Choroid plexus epithelial cell (primary cell): ENCODE measurements at regions not wholly inside any gene's neighbourhood (a gene's known extent, or its start where the extent isn't known, plus 50 kb on each side); places are given as distances from the start of the nearest gene placed in this dataset.

Experiments
- DNase-seq: peaks from one replicate; pipeline ENCODE4 v3.0.0-alpha.2; 2010; ENCODE audit warnings: low read depth
- H3K4me3 ChIP-seq: 2 replicates; pipeline ENCODE4 v1.5.1; 2011; ENCODE audit warnings: low read depth, mild to moderate bottlenecking, control low read depth, low read length, moderate library complexity
- TF ChIP-seq, protein P1 (sequence below): conservative IDR thresholded peaks from 2 replicates; pipeline ENCODE4 v1.5.1; 2011; ENCODE audit warnings: low read depth, mild to moderate bottlenecking, control low read depth, inconsistent platforms, low read length, moderate library complexity

GRCh38 chr19:30117636-30118145 lies 175.7 kb downstream of the URI1 start:
- no peak for DNase-seq
- TF ChIP-seq, protein P1, sequence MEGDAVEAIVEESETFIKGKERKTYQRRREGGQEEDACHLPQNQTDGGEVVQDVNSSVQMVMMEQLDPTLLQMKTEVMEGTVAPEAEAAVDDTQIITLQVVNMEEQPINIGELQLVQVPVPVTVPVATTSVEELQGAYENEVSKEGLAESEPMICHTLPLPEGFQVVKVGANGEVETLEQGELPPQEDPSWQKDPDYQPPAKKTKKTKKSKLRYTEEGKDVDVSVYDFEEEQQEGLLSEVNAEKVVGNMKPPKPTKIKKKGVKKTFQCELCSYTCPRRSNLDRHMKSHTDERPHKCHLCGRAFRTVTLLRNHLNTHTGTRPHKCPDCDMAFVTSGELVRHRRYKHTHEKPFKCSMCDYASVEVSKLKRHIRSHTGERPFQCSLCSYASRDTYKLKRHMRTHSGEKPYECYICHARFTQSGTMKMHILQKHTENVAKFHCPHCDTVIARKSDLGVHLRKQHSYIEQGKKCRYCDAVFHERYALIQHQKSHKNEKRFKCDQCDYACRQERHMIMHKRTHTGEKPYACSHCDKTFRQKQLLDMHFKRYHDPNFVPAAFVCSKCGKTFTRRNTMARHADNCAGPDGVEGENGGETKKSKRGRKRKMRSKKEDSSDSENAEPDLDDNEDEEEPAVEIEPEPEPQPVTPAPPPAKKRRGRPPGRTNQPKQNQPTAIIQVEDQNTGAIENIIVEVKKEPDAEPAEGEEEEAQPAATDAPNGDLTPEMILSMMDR = no peak
- H3K4me3 ChIP-seq = no peak overlapping the region

DNA sequence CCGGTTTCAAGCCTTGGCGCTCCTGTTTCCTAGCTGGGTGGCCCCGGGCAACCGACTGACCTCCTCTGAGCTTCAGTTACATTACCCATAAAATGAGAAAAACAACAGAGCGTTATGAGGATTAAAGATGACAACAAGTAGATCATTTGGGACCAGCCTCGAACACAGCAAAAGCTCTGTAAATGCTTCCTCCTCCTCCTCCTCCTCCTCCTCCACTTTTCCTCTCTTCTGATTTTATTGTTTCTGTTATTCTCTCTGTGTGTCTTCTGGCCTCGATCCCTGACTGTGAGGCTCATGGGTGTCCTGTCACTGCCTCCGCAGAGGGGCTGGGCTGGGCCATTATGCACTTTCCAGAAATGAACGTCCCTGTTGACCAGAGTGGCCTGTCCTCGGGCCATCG lies 176.2 kb downstream of the URI1 start:
- no peak for DNase-seq
- no peak overlapping the region for H3K4me3 ChIP-seq
- TF ChIP-seq, protein P1 = no peak

DNA sequence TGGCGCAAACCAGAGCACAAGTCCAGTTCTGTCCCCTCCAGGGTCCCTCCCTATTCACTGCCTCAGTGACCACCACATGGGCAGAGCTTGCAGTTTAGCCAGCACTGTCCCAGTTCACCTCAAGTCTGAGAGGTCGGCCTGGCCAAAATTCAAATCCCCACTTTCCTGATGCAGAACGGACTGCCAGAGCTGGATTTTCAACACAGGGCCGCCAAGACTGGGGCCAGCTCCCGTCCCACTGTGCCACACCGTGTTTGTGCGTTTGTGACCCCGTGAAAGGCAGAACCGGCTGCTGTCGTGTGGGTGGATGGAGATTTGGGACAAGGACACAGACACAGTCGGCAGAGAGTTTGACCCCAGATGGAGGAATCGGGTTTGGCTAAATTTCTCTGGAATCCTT lies 176.7 kb downstream of the URI1 start:
- TF ChIP-seq, protein P1 = no peak
- no peak overlapping the region for H3K4me3 ChIP-seq
- no peak for DNase-seq

DNA sequence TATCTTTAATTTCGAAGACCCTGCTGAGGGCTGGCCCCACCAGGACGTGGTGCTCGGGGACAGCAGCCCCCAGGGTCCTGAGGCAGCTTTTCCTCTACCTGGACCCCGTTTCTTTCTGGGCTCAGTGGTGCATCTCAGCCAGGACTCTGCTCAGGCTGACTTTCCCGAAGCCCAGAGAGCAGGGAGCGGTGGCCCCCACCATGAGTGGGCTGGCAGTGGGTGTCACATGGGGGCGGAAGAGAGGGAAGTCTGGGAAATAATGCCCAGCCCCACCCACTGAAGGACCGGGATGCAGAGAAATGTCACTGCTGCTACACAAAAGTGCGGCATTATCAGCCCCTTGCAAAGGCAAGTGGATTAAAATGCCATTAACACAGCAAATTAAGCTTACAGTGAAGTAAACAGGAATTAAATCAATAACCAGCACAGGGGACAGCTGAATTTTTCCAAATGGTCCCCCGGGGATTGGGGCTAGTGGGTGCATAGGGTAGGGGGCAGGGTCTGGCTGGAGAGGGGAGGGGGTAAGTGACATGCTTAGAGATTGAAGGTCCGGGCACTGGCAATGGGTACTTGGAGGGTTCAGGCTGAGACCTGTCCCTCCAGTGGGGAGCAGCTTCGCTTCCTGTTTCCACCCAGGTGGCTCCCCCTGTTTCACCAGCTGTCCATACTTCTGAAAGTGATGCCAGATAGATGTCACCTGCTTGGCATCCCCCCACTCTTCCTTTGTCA lies 177.3 kb downstream of the URI1 start:
- H3K4me3 ChIP-seq = no peak overlapping the region
- TF ChIP-seq, protein P1 = no peak
- DNase-seq = no peak

- no peak overlapping the region for H3K4me3 ChIP-seq
- TF ChIP-seq, protein P1 = no peak
- DNase-seq = no peak
These were observed 178.9 kb downstream of the URI1 start for GRCh38 chr19:30120860-30121484.

GRCh38 chr19:30122431-30122830 lies 180.4 kb downstream of the URI1 start:
- H3K4me3 ChIP-seq = no peak overlapping the region
- no peak for DNase-seq
- TF ChIP-seq, protein P1 = no peak

- TF ChIP-seq, protein P1 = no peak
- H3K4me3 ChIP-seq = no peak overlapping the region
- no peak for DNase-seq
These were observed 181.1 kb downstream of the URI1 start for GRCh38 chr19:30123119-30123518.
